ENCODE measurements at regions not wholly inside any gene's neighbourhood (a gene's known extent, or its start where the extent isn't known, plus 50 kb on each side); places are given as distances from the start of the nearest gene placed in this dataset.

DNA sequence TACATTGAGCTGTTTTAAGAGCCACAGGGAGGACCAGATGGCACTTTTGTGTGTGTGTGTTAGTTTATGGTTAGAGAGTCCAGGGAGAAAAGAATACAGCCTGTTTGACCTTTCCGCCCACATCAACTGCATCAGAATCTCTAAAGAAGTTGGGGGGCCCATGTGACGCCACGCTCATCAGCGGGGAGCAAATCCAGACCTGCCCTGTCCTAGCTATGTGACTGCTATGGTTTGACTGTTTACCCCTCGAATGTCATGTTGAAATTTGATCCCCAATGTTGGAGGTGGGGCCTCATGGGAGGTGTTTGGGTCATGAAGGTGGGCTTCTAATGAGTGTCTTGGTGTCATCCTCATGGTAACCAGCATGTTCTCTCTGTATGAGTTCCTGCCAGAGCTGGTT is 128.0 kb downstream of the ADRA2A start:
- DNase-seq, result peak; percentile 17

DNA sequence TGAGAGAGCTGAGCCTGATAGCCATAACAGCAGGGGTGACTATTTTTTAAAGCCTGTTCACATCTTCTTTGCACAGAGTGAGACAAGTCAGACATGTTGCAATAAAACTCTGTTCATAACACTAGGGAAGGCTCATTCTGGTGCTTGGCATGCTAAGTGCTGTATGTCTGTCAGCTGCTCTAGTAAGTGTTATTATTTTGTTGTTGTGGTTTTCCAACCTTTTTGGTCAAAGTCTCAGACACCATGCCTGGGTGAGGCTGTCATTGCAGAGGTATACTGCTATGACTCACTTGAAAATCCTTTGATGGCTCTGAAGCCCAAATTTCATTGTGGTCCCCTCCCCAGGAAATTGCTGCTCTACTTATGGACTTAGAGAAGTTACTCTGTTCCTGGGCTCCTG is 129.7 kb downstream of the ADRA2A start:
- no peak for DNase-seq

DNA sequence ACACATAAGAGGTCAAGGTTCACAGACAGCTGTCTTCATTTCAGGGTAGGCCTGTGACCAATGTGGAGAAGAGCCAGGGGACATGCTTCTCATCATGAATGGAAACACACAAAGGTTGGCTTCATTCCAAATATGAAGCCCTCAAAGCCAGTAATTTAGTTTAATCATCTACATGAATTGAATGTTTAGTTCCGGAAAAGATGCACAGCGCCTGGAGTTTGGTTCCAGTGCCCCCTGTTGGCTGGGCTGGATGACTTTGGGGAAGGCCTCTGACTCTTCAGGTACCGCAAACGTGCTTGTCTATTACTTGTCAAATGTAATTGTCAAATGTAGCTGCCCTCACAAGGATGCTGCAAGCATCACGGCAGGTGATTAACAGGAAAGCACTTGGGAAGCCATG is 130.7 kb downstream of the ADRA2A start:
- DNase-seq, result no peak

DNA sequence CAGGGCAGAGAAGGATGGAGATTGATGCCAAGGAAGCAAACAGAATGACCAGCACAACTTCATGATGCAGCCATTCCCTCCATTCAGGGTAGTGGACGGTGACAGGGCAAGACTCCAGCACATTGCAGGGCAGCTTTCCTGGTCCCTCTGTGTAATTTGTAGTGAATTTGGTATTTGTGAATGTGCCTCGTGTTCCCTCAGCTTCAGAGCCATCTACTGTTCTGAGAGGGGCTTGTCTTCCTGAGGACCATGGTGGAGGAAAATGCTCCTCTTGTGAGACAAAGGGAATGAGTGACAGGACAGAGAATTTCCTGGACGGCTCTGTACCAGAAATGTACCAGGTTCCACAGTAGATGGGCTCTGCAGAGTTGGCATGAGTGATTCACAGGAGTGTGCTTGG is 132.1 kb downstream of the ADRA2A start:
- DNase-seq, result no peak

DNA sequence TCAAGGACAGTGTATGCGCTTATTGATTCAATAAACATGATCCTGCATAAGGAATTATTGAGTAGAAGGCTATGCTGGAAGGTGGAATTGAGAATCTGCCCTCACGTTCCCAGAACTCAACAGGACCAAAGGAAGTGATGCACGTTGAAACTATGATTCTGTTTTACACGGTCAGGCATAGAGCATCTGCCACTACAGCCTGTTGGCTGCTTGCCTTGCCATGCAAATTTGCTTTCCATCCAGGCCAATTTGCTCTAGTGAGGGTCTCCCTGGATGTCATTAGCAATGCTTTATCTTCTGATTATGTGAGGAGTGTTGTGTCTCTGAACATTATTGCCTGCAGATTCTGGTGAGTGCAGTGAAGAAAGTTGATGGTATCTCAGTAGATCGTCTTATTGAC is 132.9 kb downstream of the ADRA2A start:
- no peak for DNase-seq

DNA sequence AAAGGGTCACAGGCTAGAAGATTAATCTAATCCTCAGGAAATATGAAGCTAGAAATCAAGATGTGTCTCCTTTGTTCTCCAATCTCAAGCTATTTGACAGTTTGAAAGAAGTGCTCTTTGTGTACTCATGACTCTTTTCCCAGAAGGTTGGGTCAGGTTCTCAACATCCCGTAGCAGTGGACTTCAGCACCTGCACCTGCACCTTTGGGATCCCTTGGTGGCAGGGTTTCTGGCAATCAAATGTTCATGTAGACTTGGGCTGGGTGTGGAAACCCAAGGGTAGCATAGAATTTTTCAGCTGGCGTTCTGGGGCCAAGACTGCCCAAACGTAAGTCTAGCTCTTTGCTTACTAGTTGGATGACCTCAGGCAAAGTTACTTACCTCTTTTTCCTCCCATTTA is 134.4 kb downstream of the ADRA2A start:
- no peak for DNase-seq

DNA sequence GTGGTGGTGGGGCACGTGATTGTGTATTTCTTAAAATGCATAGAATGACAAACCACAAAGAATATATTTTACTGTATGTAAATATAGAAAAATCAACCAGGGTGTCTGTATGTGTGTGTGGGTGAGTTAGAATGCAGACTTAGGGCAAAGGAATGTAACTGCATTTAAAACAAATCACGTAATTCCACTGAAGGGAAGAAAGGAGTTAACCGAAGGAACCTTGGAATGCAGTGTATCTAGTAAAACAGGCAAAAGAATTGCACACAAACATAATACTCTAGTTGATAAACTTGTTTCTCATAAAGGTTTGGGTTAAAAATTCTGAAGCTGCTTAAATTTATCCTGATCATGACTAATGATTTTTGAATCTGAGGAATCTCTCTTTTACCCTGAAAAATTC is 134.9 kb downstream of the ADRA2A start:
- no peak for DNase-seq

DNA sequence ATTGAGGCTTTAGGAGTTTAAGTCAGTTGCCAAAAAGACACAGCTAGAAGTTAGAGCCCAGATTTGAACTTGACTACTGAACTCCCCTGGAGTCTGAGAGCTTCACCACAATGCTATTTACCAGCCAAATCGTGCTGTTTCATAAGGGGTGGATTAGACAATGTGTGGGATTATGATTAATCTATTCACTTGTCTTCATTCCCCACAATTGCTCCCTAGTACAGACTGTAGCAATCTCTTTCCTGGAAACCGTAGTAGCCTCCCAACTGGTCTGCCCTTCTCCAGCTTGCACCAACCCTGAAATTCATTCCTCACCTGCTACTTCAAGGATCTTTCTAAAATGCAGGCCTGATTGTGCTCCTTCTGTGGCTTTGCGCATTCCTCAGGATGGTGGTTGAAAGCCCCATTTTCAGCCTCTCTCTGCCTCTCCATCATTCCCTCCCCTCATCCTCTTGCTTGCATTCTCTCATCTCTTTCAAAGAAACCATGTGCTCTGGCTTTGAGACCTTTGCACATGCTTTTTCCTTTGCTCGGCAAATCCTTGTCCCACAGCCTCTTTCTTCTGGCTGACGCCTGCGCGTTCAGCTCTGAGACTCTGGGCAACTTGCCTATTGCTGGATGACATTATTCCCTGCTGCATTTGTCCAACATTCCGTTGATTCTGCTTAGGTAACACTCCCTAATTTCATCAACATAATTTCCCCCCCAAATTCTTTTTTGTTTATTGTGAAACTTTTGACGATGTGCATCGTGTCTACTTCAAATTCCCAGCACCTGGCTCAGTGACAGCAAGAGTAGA is 145.1 kb downstream of the ADRA2A start:
- no peak for DNase-seq

DNA sequence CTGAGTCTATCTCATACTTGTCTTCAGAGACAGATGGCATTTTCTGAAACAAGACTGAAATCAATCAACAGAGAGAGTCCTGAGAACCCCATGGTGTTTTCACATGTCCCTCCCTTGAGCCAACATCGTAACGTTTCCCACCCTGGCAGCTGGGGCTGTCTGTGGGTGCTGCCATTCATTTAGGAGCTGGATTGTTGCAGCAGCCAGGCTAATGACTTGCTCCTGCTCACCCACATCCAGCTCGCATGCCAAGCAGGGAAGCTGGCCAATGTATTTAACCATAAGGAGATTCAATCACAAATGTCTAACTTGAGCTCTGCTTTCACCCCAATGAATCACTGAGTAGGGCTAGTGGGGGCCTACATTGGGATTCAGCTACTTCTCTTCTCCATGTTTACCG is 146.1 kb downstream of the ADRA2A start:
- no peak for DNase-seq

DNA sequence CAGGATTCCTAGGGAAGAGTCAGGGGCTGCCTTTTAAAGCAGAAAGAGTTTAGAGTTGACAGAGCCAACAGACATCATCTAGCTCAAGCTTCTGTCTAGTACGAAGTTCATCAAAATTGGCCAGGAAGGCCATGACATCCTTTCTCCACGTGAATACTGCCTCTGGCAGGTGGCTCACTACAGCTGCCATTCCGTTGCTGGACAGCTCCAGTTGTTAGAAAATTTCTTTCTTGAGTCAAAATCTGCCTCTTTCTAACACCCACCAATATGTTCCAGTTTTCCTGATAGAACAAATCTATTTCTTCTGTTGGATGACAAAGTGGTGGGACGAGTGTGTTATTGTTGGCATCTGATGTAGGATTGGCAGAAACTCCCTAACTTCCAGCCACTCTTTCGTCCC is 154.9 kb downstream of the ADRA2A start:
- DNase-seq, result no peak

DNA sequence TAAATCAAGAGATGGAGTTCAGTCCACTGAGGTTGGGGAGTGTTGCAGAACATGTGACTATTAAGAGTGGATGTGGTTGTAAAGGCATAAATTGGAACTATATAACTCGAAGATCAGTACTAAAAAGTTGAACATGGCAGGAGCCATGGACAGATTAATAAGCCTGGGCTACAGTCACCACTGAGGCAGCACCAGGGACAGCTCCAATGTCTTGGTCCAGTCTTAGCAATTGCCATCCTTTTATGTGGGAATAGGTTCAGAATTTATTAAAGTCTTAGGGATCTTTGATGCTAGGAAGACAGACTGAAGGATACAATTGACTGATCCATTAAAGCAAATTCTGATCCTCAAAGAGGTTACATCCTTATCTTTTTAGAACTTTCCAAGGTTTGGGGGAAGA is 156.6 kb downstream of the ADRA2A start:
- no peak for DNase-seq

DNA sequence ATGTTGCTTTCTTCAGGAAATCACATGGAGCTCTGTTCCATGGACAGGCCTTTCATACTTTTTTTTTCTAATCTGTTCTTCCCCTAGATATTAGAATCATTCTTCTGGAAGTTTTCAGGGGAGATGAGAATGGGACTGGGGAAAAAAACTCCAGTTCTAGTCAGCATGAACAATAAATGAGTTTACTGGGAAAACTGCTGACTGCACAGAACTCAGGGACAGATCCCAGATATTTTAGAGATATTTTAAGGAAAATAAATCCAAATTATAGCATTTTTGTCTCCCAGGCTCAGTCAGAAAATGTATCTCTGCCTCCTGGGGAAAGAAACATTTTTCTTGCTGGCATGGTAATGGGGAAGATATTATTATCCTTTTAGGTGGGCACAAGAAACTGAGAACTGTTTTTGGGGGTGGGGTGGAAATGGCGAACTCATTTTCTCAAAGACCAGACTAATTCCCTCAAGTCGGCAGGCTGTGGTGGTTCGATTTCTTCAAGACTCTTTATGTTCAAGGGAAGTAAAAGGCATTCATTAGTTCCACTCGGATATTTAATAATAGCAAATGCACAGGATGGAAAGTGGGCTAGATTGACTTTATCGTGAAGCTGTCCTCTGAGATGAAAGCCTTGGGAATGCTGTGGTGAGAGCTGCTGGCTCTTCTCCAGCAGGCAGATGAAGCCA is 157.5 kb downstream of the ADRA2A start:
- no peak for DNase-seq

DNA sequence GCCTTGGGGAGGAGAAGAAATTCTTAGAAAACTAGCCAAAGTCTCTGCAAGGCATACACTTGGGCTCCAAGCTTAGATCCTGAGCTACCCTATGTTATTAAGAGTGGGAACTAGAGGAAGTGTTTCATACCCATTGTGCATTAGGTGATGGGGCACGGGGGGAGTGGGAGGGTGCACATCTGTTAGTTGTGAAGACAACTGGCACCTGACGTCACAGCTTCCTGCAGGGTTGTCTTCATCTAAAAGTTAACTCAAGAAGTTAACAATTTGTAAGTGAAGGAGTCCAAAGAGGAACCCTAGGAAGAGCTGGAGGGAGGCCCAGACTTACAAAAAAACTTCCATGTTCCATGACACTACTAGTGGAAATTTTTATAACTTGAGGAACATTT is 158.1 kb downstream of the ADRA2A start:
- DNase-seq, result no peak

DNA sequence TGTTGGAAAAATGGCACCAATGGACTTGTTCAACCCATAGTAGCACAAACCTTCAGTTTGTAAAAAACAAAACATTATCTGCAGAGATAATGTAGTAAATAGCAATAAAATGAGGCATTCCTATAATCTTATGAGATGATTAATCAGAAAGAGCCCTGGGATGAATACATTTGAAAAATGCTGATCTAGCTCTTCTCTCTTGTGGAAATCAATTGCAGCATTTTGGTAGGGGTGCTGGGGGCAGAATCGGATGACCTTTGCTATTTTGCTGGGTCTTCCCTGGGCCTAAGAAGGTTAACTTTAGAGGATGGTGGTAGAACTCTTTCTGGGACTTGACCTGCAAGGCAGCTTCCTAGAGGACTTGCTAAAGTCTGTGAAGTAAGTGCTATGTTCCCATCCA is 163.5 kb downstream of the ADRA2A start:
- DNase-seq, result no peak

DNA sequence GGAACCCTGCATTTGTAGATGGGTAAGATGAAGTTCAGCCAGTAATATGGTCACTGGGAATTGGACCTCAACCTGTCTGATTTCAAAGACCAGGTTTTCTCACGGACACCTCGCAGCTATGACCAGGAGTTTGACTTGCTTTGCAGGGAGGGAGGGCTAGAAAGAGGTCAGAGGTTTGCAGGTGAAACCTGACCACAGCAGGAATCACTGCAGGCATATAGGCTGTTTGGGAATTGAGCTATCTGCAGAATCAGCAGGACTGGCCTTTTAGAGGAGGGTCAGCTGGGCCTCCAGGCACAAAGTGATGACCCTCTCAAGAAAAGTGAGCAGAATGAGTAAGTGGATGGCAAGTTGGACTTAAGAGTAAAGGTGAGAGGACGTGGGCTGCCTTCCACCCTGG is 166.3 kb downstream of the ADRA2A start:
- no peak for DNase-seq

DNA sequence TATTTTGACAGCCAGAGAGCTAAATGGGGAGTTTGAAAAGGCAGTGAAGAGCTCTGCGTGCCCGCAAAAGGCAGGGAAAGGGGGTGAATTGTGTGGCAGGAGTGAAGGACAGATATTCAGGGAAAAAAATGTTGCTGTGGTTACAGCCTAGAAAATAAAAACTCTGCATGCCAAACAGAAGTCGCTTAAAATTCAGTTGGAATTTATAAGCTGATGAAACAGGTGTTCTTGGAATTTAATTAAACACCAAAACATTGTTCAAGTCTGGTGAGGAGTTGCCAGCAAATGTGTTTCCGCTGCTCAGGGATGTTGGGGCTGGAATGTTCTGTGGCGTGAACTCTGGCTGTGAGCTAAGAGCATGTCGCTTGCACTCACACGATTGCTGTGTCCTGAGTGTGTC is 169.3 kb downstream of the ADRA2A start:
- DNase-seq, result no peak

DNA sequence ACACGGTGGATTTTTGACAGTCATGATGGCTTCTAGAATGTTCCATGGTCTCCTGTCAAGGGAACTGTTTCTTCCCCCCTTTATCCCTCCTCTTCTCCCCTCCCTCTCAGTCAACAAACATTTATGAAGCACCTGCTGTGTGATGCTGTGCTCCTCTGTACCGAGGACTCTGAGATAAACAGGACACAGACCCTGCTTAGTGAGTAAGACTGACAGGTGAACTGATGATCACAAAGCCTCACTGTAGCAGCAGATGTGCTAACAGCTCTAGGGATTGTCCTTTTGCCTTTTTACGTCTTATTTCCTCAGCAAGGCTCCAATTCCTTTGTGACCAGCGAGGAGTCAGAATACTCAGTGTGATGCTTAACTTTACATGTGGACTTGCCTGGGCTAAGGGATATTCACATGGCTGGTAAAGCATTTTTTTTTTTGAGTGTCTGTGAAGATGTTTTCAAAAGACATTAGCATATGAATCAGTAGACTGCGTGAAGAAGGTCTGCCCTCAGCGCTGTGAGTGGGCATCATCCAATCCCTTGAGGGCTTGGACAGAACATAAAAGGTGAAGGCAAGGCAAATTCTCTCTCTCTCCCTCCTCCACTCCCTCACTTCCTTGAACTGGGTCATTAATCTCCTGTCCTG is 170.1 kb downstream of the ADRA2A start:
- DNase-seq, result no peak

DNA sequence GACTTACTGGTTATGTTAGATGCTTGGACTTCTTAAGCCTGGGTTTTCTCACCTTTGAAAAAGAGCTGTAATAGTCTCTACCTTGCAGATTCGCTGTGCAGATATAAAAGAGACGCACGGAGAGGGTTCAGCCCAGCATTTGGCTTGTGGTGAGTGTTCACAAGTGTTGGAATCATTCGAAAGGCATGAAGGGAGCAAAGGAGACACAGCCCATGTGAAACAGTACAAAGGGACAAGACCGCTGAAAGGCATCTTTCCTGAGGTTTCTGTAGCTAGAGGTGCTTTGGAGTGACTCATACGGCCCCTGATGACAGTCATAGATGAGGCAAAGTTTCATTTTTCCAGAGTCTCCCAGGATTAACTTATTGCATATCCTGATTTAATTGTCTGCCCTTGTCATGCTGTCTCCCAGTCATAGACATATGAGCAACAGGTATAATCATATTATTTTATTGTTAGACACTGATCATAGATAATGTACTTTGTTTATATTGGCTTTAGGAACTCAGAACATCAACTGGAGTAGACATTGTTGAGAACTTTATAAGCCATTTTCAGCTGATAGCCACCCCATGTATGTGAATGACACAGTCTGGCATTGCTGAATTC is 171.1 kb downstream of the ADRA2A start:
- DNase-seq, result no peak

DNA sequence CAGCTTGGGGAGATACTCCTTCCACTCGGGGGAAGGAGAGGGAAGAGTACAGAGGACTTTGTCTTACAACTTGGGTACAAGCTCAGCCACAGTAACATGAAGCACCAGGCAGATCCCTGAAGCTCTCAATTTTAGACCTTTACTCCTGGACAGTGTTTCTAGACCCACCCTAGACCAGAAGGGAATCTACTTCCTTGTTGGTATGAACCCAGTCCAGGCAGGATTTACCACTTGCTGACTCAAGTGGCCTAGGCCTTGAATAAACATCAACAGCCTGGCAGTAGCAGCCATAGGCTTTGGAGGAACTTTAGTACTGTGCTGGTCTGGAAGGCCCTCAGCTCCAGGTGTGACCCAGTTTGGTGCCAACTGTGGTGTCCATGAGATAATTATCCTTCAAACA is 173.1 kb downstream of the ADRA2A start:
- peak; percentile 24 for DNase-seq

DNA sequence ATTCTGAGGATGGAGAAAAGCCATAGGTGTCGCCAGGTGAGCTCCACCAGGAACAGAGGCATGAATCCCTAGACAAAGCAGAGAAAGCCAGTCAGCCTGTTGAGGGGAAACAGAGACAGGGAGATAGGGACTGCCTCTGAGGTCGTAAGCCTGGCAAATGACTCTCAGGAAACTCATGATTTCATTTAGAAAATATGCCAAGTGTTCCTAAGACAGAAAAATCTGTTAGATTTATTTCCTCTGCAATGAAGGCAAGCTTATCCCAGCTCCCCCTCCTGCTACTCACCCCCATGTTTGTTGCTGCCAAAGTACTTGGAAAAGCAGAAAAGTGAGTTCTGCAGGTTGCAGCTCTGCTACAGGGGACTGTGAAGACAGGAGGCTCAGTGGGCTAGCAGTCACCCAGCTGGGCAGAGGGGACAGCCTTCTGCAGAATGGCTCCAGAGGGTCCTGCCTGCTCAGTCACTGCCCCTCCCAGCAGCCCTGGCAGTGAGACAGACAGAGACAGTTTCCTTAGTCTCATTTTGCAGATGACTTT is 184.3 kb downstream of the ADRA2A start:
- no peak for DNase-seq

DNA sequence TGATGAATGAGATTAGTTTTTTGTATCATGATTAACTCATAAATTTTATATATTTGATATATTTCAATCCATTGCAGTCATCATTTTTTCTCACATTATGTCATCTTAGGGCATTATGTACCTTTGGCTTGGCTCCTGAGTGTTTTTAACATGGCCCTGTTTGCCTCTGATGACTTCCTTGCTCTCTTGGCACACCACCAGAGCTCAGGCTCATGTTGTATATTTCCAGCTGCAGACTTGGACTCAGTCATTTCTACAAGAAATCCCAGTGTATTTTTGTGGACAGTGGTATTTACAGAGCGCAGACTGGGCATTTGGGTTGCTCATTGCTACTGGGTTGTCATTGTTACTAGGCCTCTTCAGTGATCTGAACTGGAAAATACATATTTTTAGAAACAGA is 188.5 kb downstream of the ADRA2A start:
- no peak for DNase-seq

DNA sequence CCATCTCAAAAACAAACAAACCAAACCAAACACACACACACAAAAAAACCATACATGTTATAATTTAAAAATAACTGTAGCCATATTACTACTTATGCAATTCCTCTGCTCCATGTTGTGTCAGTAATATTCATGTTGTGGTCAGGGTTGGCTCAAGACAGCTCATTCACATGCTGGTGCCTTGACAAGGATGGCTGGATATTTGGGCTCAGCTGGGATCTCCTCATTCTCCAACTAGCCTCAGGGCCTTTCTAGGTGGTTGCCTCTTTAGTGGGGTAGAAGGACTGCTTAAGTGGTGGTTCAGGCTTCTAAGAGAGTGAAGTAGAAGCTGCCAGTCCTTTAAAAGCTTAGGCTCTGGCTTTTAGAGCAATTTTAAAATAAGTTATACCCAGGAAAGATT is 189.3 kb downstream of the ADRA2A start:
- DNase-seq, result no peak

DNA sequence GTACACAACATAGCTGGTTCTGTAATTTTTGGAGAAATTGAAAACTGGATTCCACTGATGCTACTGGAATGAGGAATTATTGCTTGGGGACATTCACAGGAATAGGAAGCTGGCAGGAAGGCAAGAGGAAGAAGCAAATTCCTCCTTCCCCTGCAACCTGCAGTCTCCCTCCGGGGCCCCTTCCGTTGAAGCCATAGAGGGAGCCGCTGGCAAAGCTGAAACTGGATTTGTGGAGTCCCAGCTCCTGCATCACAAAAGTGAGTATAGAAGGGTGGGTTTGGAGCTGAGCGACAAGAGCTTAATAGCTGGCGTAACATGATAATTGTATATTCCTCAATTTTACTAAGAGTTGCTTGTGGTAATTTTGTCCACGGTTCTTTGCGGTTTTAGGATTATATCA is 190.8 kb downstream of the ADRA2A start:
- no peak for DNase-seq

DNA sequence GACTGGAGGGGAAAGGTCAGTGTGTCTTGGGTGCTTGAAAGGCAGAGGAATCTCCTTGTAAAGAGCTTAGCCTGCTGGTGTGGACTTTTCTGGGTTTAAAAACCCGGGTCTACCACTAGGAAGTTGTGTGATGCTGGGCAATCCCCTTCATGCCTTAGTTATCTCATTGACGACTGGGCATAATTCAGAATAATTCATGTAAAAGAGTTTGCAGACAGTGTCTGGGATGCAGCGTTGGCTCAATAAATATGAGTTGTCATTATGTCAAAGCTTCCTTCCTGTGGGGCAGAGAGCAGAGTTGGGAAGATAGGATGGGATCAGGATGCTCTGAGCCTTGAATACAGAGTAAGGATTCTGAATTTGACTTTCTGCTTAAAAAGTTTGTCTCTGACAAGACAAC is 196.4 kb downstream of the ADRA2A start:
- DNase-seq, result no peak

All from NCI-H510A treated with DMSO at 0.1 percent for 48 hours (cell line).